ENCODE measurements at regions not wholly inside any gene's neighbourhood (a gene's known extent, or its start where the extent isn't known, plus 50 kb on each side); places are given as distances from the start of the nearest gene placed in this dataset.

GRCh38 chr18:46425511-46425910, 231.5 kb downstream of the LOXHD1 start:
- no peak for TF ChIP-seq POLR2A (IDR thresholded peaks at IDR 0.05; ENCODE audit: low read length)
- TF ChIP-seq GATA1 (IDR thresholded peaks at IDR 0.05; ENCODE audit: low read depth, low read length), result no peak

Measured in erythroblast (primary cell).